GM12864 (cell line): ENCODE measurements at regions not wholly inside any gene's neighbourhood (a gene's known extent, or its start where the extent isn't known, plus 50 kb on each side); places are given as distances from the start of the nearest gene placed in this dataset.
"Not testable (repeated sequence)": the region's sequence is repeated elsewhere in the genome, so short reads cannot be mapped to it uniquely, and the experiment has no call there.

Source experiments
- DNase-seq: peaks from one replicate; pipeline ENCODE4 v3.0.0-alpha.2; 2011; ENCODE audit warnings: low read depth
- H3K4me3 ChIP-seq: 2 replicates; pipeline ENCODE4 v1.5.1; 2011; ENCODE audit warnings: mild to moderate bottlenecking, low read depth, low read length, control low read depth
- TF ChIP-seq, protein P1 (sequence below): IDR thresholded peaks from 2 replicates; pipeline ENCODE4 v1.5.1; 2011; ENCODE audit warnings: low read depth, mild to moderate bottlenecking, moderate library complexity, low read length, control low read depth, inconsistent platforms; ENCODE audit errors: missing control alignments

DNA sequence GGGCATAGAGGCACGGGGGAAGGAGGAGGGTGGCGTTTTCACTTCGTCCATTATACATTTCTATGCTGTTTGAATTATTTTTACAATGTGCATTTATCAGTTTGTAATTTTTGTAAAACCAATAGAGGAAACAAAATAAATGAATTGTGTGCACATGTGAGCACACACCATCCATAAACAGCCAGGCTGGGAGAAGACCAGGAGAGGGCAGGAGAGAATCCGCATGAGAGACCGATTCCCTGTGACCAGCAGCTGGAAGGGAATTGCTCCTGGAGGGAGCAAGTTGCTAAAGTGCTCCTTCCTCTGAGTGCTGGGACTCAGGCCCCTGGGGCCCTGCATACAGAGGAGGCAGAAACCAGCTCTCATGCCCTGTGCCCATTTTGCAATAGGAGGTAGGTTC, 126.0 kb downstream of the ABCC12 start:
- DNase-seq = no peak
- TF ChIP-seq, protein P1, sequence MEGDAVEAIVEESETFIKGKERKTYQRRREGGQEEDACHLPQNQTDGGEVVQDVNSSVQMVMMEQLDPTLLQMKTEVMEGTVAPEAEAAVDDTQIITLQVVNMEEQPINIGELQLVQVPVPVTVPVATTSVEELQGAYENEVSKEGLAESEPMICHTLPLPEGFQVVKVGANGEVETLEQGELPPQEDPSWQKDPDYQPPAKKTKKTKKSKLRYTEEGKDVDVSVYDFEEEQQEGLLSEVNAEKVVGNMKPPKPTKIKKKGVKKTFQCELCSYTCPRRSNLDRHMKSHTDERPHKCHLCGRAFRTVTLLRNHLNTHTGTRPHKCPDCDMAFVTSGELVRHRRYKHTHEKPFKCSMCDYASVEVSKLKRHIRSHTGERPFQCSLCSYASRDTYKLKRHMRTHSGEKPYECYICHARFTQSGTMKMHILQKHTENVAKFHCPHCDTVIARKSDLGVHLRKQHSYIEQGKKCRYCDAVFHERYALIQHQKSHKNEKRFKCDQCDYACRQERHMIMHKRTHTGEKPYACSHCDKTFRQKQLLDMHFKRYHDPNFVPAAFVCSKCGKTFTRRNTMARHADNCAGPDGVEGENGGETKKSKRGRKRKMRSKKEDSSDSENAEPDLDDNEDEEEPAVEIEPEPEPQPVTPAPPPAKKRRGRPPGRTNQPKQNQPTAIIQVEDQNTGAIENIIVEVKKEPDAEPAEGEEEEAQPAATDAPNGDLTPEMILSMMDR = no peak

DNA sequence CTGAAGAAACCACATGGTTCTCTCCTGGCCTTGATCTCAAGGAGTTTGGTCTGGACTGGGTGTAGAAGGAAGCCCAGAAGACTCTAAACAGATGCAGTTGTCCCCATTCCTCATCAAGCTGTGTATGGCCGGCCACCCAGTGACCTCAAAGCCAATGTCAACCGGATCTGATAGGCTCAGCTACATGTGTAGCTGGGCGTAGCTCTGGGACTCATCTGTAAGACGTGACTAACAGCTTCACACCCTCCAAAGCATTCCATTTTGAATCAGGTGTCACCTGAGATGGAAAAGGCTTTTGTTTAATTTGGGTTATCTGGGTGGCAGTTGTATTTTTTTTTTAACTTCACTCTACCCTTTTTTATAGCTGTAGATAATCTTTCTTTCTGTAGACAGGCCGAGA, 130.4 kb downstream of the ABCC12 start:
- H3K4me3 ChIP-seq = no peak overlapping the region
- TF ChIP-seq, protein P1 = no peak
- no peak for DNase-seq

More for the DNA sequence above, 126.0 kb downstream of the ABCC12 start:
- H3K4me3 ChIP-seq = no peak overlapping the region

DNA sequence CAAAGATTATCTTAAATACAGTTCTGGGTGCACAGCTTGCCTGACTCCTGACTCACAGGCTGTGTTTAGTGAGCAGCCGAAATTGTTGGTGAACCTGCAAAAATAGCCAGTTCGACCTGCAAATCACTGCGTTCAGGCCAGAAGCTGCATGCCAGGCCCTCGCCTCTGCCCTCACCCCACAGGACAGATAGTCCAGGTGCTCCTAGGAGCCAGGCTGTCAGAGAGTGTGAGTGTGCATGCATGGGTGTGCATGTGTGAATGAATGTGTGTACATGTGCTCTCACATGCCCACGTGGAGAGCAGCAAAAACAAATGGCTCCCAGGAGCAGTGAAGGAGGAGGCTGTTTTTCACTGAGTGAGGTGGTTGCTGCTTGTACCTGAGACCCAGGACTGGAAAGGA, 131.8 kb downstream of the ABCC12 start:
- no peak for DNase-seq
- no peak overlapping the region for H3K4me3 ChIP-seq
- TF ChIP-seq, protein P1 = no peak

DNA sequence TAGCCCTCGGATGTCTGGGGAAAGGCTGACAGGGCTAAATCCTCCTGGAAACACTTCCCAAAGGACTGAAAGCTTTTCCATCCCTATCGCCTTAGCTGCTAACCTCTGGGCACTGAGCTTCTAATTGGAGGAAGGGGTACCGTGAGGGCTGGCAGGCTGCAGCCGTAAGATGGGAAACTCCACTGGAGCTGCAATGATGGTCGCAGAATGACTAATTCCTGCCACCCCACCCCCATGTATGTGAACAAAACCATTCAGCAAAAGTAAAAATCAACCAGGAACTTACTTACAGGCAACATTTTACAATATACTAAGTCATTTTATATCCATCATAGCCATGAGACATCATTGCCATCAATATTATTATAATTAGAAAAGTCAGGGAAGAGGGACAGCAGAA, 133.3 kb downstream of the ABCC12 start:
- DNase-seq = no peak
- TF ChIP-seq, protein P1 = no peak
- H3K4me3 ChIP-seq = no peak overlapping the region

DNA sequence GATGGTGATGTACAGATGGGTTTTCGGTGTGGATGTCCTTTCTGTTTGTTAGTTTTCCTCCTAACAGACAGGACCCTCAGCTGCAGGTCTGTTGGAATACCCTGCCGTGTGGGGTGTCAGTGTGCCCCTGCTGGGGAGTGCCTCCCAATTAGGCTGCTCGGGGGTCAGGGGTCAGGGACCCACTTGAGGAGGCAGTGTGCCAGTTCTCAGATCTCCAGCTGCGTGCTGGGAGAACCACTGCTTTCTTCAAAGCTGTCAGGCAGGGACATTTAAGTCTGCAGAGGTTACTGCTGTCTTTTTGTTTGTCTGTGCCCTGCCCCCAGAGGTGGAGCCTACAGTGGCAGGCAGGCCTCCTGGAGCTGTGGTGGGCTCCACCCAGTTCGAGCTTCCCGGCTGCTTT, 135.2 kb downstream of the ABCC12 start:
- not testable (repeated sequence) for H3K4me3 ChIP-seq, DNase-seq

DNA sequence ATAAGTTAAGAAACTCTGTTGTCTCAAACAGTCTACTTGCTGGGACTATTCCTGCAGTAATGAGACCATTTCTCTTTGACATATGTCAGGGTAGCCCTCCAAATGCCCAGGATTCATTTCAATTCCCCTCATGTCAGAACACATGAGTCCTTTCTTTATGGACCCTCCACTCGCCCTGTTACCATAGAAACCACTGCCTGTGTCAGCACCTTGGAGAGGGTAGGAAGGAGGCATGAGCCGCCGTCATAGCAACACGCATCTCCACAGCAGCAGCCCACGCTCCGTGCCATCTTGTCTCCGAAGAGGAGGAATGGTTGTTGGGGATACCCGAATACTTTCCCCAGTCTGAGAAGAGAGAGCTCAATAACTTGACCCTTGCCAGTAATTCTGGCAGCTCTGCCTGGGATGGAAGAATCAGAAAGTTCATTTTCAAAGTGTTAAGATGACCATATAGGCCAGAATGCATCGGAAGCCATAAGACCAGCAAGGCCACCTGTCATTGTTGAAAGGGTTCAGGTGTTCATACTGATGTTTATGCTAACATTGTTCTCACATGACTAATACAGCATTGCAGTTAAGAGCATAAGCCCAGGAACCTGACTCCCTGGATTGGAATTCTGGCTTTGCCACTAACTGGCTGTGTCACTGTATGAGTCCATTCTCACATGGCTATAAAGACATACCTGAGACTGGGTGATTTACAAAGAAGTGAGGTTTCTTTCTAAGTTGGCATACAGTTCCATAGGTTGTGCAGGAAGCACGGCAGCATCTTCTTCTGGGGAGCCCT, 141.3 kb downstream of the ABCC12 start:
- H3K4me3 ChIP-seq = no peak overlapping the region
- DNase-seq = no peak
- TF ChIP-seq, protein P1 = no peak

DNA sequence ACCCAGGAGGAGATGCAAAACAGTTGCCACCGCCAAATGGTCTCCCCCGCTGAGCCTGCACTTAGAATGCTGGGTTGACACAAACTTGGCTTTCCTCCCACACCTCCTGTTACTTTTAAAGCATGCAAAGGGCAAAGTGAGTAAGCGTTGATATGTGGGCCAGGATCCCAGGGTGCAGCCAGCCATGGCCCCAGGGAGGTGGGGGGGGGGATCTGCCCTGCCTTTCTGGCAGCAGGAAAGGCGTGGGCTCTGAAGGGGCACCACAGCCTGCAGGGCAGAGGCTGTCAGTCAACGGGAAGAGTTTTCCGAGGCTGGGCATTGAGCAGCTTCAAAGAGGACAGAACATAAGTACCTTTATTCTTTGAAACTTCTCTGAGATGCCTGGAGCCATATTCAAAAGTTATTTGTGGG, 142.3 kb downstream of the ABCC12 start:
- no peak overlapping the region for H3K4me3 ChIP-seq
- no peak for DNase-seq
- TF ChIP-seq, protein P1 = no peak
